Sigmoid colon (tissue), 6 donors: ENCODE measurements at regions not wholly inside any gene's neighbourhood (a gene's known extent, or its start where the extent isn't known, plus 50 kb on each side); places are given as distances from the start of the nearest gene placed in this dataset.

Experiments used
- DNase-seq: peaks from one replicate; pipeline ENCODE4 v3.0.0-alpha.2; 2019
- H3K27ac ChIP-seq, 4 donors: fragments of 200-600 bp; sonication (generic); one replicate each; pipeline ENCODE4 v1.5.1; 2016 to 2019; ENCODE audit warnings: mild to moderate bottlenecking in 1 of 4
- H3K27me3 ChIP-seq, 3 donors: fragments of 200-600 bp; sonication (generic); one replicate each; pipeline ENCODE4 v1.5.1; 2019; ENCODE audit warnings: mild to moderate bottlenecking in 1 of 3
- H3K36me3 ChIP-seq, 4 donors: fragments of 200-600 bp; sonication (generic); one replicate each; pipeline ENCODE4 v1.5.1; 2016 to 2019
- H3K4me1 ChIP-seq, 4 donors: fragments of 200-600 bp; sonication (generic); one replicate each; pipeline ENCODE4 v1.5.1; 2017 to 2019
- H3K4me3 ChIP-seq, 4 donors: fragments of 200-600 bp; sonication (generic); one replicate each; pipeline ENCODE4 v1.5.1; 2017 to 2019; ENCODE audit warnings: mild to moderate bottlenecking in 2 of 4, moderate library complexity in 1 of 4
- H3K9me3 ChIP-seq, 4 donors: fragments of 200-600 bp in 3 of 4; sonication (generic) in 3 of 4; one replicate each; pipeline versions ENCODE4 v1.5.1 to v1.6.1; 2013 to 2019
- CTCF ChIP-seq, 4 experiments: fragments of 450-650 bp in 3 of 4; fragments of 200-600 bp in 1 of 4; IDR thresholded peaks; one replicate each; pipeline ENCODE4 v1.5.1; 2016 to 2019; ENCODE audit warnings: antibody characterized with exemption in 4 of 4, mild to moderate bottlenecking in 3 of 4, moderate library complexity in 2 of 4
- EP300 ChIP-seq, 4 donors: sonication (generic); formaldehyde crosslinking; IDR thresholded peaks; one replicate each; pipeline ENCODE4 v1.6.1; 2017; ENCODE audit warnings: antibody characterized with exemption in 4 of 4
- POLR2A ChIP-seq, 2 donors: fragments of 450-650 bp; IDR thresholded peaks; one replicate each; pipeline ENCODE4 v1.6.1; 2016; ENCODE audit warnings: antibody characterized with exemption in 2 of 2, mild to moderate bottlenecking in 2 of 2, moderate library complexity in 2 of 2
- POLR2AphosphoS5 ChIP-seq, 4 donors: sonication (generic); formaldehyde crosslinking; IDR thresholded peaks; one replicate each; pipeline ENCODE4 v1.6.1; 2017; ENCODE audit warnings: antibody characterized with exemption in 4 of 4
- WGBS, 2 donors: extraction: QIAGEN DNeasy Blood & Tissue Kit; methylation state at CpG; one replicate each; pipeline ENCODE4 v1.1.7; 2013; 5-methylcytosine and 5-hydroxymethylcytosine counted together
- intact Hi-C: fragments of 100-400 bp; cut with DNase I; formaldehyde crosslinking; loops from one replicate; pipeline ENCODE4 v1.15.1; 2023
- donor health status: healthy with polysubstance abuse.
- donor health status: healthy.

DNA sequence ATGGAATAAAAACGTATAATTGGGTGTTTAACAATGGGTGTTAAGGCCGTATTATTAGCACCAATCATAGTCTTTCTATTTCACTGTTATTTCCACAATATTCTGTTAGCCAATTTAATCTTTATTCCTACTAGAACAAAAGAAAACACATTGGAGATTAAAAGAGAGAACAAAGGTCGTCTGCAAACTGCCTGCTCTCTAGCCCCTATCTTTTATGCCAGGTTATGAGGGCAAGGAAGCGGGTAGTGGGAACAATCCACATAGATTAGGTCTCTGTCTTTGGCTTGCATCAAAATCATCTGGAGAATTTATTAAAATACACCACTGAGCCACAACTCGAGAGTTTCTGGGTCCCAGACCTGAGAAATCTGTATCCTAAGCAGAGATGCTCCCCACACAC lies 69.4 kb upstream of the DSC1 start:
- no peaks in the 10 kb centered on the region for H3K27me3 ChIP-seq
- DNase-seq = no peak
- WGBS, 2 donors = 19 to 58% methylated on average over 5 of the region's 5 CpGs
- no peak overlapping the region for H3K4me3 ChIP-seq
- H3K36me3 ChIP-seq = no peaks in the 10 kb centered on the region
- no peaks in the 10 kb centered on the region for H3K4me1 ChIP-seq
- TF ChIP-seq POLR2A (IDR thresholded peaks at IDR 0.05) (no peak), POLR2AphosphoS5 (IDR thresholded peaks at IDR 0.05) (no peak), CTCF (IDR thresholded peaks at IDR 0.05) (no peak)
- intact Hi-C loops = no loop called here
- H3K9me3 ChIP-seq = no peaks in the 10 kb centered on the region
- H3K27ac ChIP-seq = no peak overlapping the region

DNA sequence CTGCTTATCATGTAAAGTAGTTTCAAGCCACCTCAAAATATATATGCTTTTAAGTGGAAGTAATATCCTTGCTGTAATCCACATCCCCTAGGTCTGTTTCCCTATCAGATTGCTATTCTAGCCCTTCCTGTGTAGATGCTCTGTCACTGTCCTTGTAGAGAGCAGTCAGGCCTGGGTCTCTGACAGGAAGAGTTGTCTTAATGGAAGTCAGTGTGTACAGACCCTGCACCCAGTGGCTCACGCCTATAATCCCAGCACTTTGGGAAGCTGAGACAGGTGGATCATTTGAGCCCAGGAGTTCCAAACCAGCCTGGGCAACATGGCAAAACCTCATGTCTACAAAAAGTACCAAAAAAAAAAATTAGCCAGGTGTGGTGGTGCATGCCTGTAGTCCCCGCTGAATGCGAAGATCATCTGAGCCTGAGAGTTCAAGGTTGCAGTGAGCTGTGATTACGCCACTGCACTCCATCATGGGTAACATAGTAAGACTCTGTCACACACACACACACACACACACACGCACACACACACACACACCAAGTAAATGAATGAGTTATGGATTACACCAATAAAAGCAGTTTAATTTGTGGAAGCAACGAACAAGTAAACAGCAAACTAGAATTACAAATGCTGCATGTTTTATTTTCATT lies 70.2 kb upstream of the DSC1 start:
- DNase-seq = no peak
- TF ChIP-seq POLR2AphosphoS5 (IDR thresholded peaks at IDR 0.05) = no peak
- TF ChIP-seq EP300 (IDR thresholded peaks at IDR 0.05) = no peak
- no peak for TF ChIP-seq POLR2A (IDR thresholded peaks at IDR 0.05)
- no peak for TF ChIP-seq CTCF (IDR thresholded peaks at IDR 0.05)
- H3K9me3 ChIP-seq = no peaks in the 10 kb centered on the region
- no peaks in the 10 kb centered on the region for H3K36me3 ChIP-seq
- no peak overlapping the region for H3K27ac ChIP-seq
- intact Hi-C loops = no loop called here
- WGBS, 2 donors = 24 to 70% methylated on average over 6 of the region's 6 CpGs
- no peaks in the 10 kb centered on the region for H3K4me1 ChIP-seq
- no peak overlapping the region for H3K4me3 ChIP-seq
- no peaks in the 10 kb centered on the region for H3K27me3 ChIP-seq

GRCh38 chr18:31233621-31234275 lies 71.1 kb upstream of the DSC1 start:
- Histone ChIP-seq H3K27me3 (no peaks in the 10 kb centered on the region), H3K4me1 (no peaks in the 10 kb centered on the region)
- intact Hi-C loops = no loop called here

DNA sequence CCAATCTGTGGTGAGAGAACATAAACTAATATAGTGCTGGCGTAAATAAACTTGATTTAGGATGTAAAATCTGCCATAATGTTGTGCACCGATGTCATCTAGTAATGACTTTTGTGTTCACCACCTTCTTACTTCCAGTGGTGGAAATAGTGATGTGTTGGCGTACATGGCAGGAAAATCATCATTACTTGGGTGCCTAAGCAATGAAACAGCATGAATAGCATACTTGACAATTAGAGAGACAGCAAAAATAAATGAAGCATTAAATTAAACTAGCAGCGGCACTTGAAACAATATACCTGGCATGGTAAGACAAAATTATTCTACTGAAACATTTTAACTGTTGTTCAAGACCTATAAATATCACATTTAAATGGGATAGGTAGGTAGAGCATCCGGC lies 73.2 kb upstream of the DSC1 start:
- H3K9me3 ChIP-seq = no peaks in the 10 kb centered on the region
- intact Hi-C loops = no loop called here
- no peaks in the 10 kb centered on the region for H3K4me1 ChIP-seq
- 84 to 89% methylated on average over 5 of the region's 5 CpGs for WGBS, 2 donors
- no peak overlapping the region for H3K4me3 ChIP-seq
- DNase-seq = no peak
- no peaks in the 10 kb centered on the region for H3K36me3 ChIP-seq
- TF ChIP-seq EP300 (IDR thresholded peaks at IDR 0.05) (no peak), POLR2AphosphoS5 (IDR thresholded peaks at IDR 0.05) (no peak), POLR2A (IDR thresholded peaks at IDR 0.05) (no peak), CTCF (IDR thresholded peaks at IDR 0.05) (no peak)
- H3K27me3 ChIP-seq = no peaks in the 10 kb centered on the region
- no peak overlapping the region for H3K27ac ChIP-seq

More at GRCh38 chr18:31233621-31234275, 71.1 kb upstream of the DSC1 start:
- TF ChIP-seq POLR2AphosphoS5 (IDR thresholded peaks at IDR 0.05) = no peak
- TF ChIP-seq EP300 (IDR thresholded peaks at IDR 0.05) = no peak
- TF ChIP-seq POLR2A (IDR thresholded peaks at IDR 0.05) = no peak
- no peak for TF ChIP-seq CTCF (IDR thresholded peaks at IDR 0.05)
- H3K36me3 ChIP-seq = no peaks in the 10 kb centered on the region
- H3K9me3 ChIP-seq = no peaks in the 10 kb centered on the region
- WGBS, 2 donors = 13 to 38% methylated on average over 3 of the region's 3 CpGs
- no peak overlapping the region for H3K4me3 ChIP-seq
- no peak for DNase-seq
- H3K27ac ChIP-seq = no peak overlapping the region
